ENCODE measurements at regions not wholly inside any gene's neighbourhood (a gene's known extent, or its start where the extent isn't known, plus 50 kb on each side); places are given as distances from the start of the nearest gene placed in this dataset.

GRCh38 chr5:125278711-125279110 is 532.3 kb upstream of the ZNF608 start:
- no TSS peak for BruUV-seq (replicated peaks)
- no peaks in the 10 kb centered on the region for H3K36me3 ChIP-seq (replicated peaks in 1 of 2; ENCODE audit: control insufficient read depth in 1 of 2, insufficient read depth in 2 of 2, low read length in 2 of 2)
- H4K20me1 ChIP-seq (ENCODE audit: insufficient read depth, low read length): no peaks in the 10 kb centered on the region
- H3K4me1 ChIP-seq (ENCODE audit: insufficient read depth, low read length): no peaks in the 10 kb centered on the region
- TF ChIP-seq IKZF5 (CRISPR knock-in tag; IDR thresholded peaks at IDR 0.05): no peak
- TF ChIP-seq THAP8 (CRISPR knock-in tag; IDR thresholded peaks at IDR 0.05; ENCODE audit: borderline replicate concordance): no peak
- TF ChIP-seq SSRP1 (CRISPR knock-in tag; IDR thresholded peaks at IDR 0.05): no peak
- 21% methylated on average over 2 of the region's 2 CpGs for WGBS (ENCODE audit: low lambda C conversion rate)
- H3K4me3 ChIP-seq (replicated peaks in 1 of 3; ENCODE audit: insufficient read depth in 1 of 3, low read depth in 2 of 3, low read length in 3 of 3): no peak overlapping the region
- no peak overlapping the region for H3K27ac ChIP-seq (ENCODE audit: extremely low read length, insufficient read depth, low read length)
- CTCF ChIA-PET (ENCODE audit: low intra/inter-chr PET ratio, low total read pairs): no interaction called here
- DNase-seq (ENCODE audit: low spot score): no peak
- no peak overlapping the region for H3K4me2 ChIP-seq (ENCODE audit: low read depth, low read length)
- intact Hi-C loops (cut with micrococcal nuclease; ENCODE audit: unreplicated experiment): no loop called here
- H3K9ac ChIP-seq (ENCODE audit: insufficient read depth, low read depth, low read length): no peak overlapping the region
- in situ Hi-C loops (cut with HindIII; ENCODE audit: extremely low pct_ligation_motif_present, low pct_unique_long_range_greater_than_20kb): no loop called here
- no peaks in the 10 kb centered on the region for H3K79me2 ChIP-seq (ENCODE audit: insufficient read depth, low read length)
- ATAC-seq: no peak
- POLR2A ChIA-PET: no interaction called here
- H3K27me3 ChIP-seq (ENCODE audit: control insufficient read depth in 1 of 2, insufficient read depth in 2 of 2, low read length in 2 of 2): no peaks in the 10 kb centered on the region; a peak in 1 of 5 replicates
- FAIRE-seq: no peak
- no peak overlapping the region for H2AFZ ChIP-seq (ENCODE audit: low read length)
- H3K9me3 ChIP-seq (ENCODE audit: low read length): no peaks in the 10 kb centered on the region

- DNase-seq (ENCODE audit: low spot score) (no peak), ATAC-seq (no peak), FAIRE-seq (no peak)
- in situ Hi-C loops (cut with HindIII; ENCODE audit: extremely low pct_ligation_motif_present, low pct_unique_long_range_greater_than_20kb) (no loop called here), intact Hi-C loops (cut with micrococcal nuclease; ENCODE audit: unreplicated experiment) (no loop called here)
- TF ChIP-seq HOXD1 (CRISPR knock-in tag; IDR thresholded peaks at IDR 0.05) (no peak), FOXK1 (CRISPR knock-in tag; IDR thresholded peaks at IDR 0.05; ENCODE audit: borderline replicate concordance, low read depth) (no peak), ETV5 (CRISPR knock-in tag; IDR thresholded peaks at IDR 0.05; ENCODE audit: borderline replicate concordance) (no peak), ZNF296 (CRISPR knock-in tag; conservative IDR thresholded peaks at IDR 0.05) (no peak), SAFB2 (CRISPR knock-in tag; IDR thresholded peaks at IDR 0.05; ENCODE audit: borderline replicate concordance, low read depth) (no peak), ZNF773 (CRISPR knock-in tag; IDR thresholded peaks at IDR 0.05; ENCODE audit: borderline replicate concordance) (no peak), ZBTB37 (CRISPR knock-in tag; IDR thresholded peaks at IDR 0.05) (no peak)
- H3K36me3 ChIP-seq (replicated peaks in 1 of 2; ENCODE audit: control insufficient read depth in 1 of 2, insufficient read depth in 2 of 2, low read length in 2 of 2): no peaks in the 10 kb centered on the region
- H3K4me2 ChIP-seq (ENCODE audit: low read depth, low read length): no peak overlapping the region
- no peaks in the 10 kb centered on the region; a peak in 1 of 5 replicates for H3K27me3 ChIP-seq (ENCODE audit: control insufficient read depth in 1 of 2, insufficient read depth in 2 of 2, low read length in 2 of 2)
- H3K27ac ChIP-seq (ENCODE audit: extremely low read length, insufficient read depth, low read length): no peak overlapping the region
- ChIA-PET POLR2A (no interaction called here), CTCF (ENCODE audit: low intra/inter-chr PET ratio, low total read pairs) (no interaction called here)
- no peak overlapping the region for H3K4me3 ChIP-seq (replicated peaks in 1 of 3; ENCODE audit: insufficient read depth in 1 of 3, low read depth in 2 of 3, low read length in 3 of 3)
- H4K20me1 ChIP-seq (ENCODE audit: insufficient read depth, low read length): no peaks in the 10 kb centered on the region
- H3K79me2 ChIP-seq (ENCODE audit: insufficient read depth, low read length): no peaks in the 10 kb centered on the region
- no peak overlapping the region for H3K9ac ChIP-seq (ENCODE audit: insufficient read depth, low read depth, low read length)
- no peaks in the 10 kb centered on the region for H3K9me3 ChIP-seq (ENCODE audit: low read length)
- H3K4me1 ChIP-seq (ENCODE audit: insufficient read depth, low read length): no peaks in the 10 kb centered on the region
- BruUV-seq (replicated peaks): no TSS peak
- H2AFZ ChIP-seq (ENCODE audit: low read length): no peak overlapping the region
These were observed 535.2 kb upstream of the ZNF608 start for GRCh38 chr5:125281667-125282066.

Measured in HepG2 (cell line).